ENCODE measurements at regions not wholly inside any gene's neighbourhood (a gene's known extent, or its start where the extent isn't known, plus 50 kb on each side); places are given as distances from the start of the nearest gene placed in this dataset.

GRCh38 chr21:35402061-35402460 lies 353.0 kb upstream of the RUNX1 start:
- no peaks in the 10 kb centered on the region for H3K4me1 ChIP-seq
- H3K36me3 ChIP-seq, result no peaks in the 10 kb centered on the region
- DNase-seq, result no peak
- TF ChIP-seq CTCF (IDR thresholded peaks at IDR 0.05), result no peak
- no peak for TF ChIP-seq POLR2A (IDR thresholded peaks at IDR 0.05)
- H3K9me3 ChIP-seq, result no peaks in the 10 kb centered on the region
- H3K27me3 ChIP-seq, result no peaks in the 10 kb centered on the region
- no peak overlapping the region for H3K27ac ChIP-seq
- no peak overlapping the region for H3K4me3 ChIP-seq

- H3K4me1 ChIP-seq, result no peaks in the 10 kb centered on the region
- TF ChIP-seq CTCF (IDR thresholded peaks at IDR 0.05) (no peak), POLR2A (IDR thresholded peaks at IDR 0.05) (no peak)
- H3K27me3 ChIP-seq, result no peaks in the 10 kb centered on the region
- H3K4me3 ChIP-seq, result no peak overlapping the region
- H3K9me3 ChIP-seq, result no peaks in the 10 kb centered on the region
- DNase-seq, result no peak
- no peaks in the 10 kb centered on the region for H3K36me3 ChIP-seq
- H3K27ac ChIP-seq, result no peak overlapping the region
Observed at GRCh38 chr21:35401476-35401875, 352.4 kb upstream of the RUNX1 start.

GRCh38 chr21:35400233-35400939 lies 351.3 kb upstream of the RUNX1 start:
- no peak overlapping the region for H3K27ac ChIP-seq
- TF ChIP-seq POLR2A (IDR thresholded peaks at IDR 0.05) (no peak), CTCF (IDR thresholded peaks at IDR 0.05) (peak; percentile 36 to 86 (median 72))
- DNase-seq, result peak in 1 of 3 donors; percentile 48

GRCh38 chr21:35399706-35400105 lies 350.6 kb upstream of the RUNX1 start:
- no peak for DNase-seq
- Histone ChIP-seq H3K9me3 (no peaks in the 10 kb centered on the region), H3K4me1 (no peaks in the 10 kb centered on the region), H3K27ac (no peak overlapping the region), H3K4me3 (no peak overlapping the region), H3K36me3 (no peaks in the 10 kb centered on the region), H3K27me3 (no peaks in the 10 kb centered on the region)
- no peak for TF ChIP-seq POLR2A (IDR thresholded peaks at IDR 0.05)
- no peak for TF ChIP-seq CTCF (IDR thresholded peaks at IDR 0.05)

More at GRCh38 chr21:35400233-35400939, 351.3 kb upstream of the RUNX1 start:
- Histone ChIP-seq H3K4me3 (no peak overlapping the region), H3K27me3 (no peaks in the 10 kb centered on the region), H3K36me3 (no peaks in the 10 kb centered on the region), H3K4me1 (no peaks in the 10 kb centered on the region), H3K9me3 (no peaks in the 10 kb centered on the region)

GRCh38 chr21:35399002-35399530 lies 350.0 kb upstream of the RUNX1 start:
- TF ChIP-seq POLR2A (IDR thresholded peaks at IDR 0.05) (no peak), CTCF (IDR thresholded peaks at IDR 0.05) (no peak)
- Histone ChIP-seq H3K9me3 (no peaks in the 10 kb centered on the region), H3K36me3 (no peaks in the 10 kb centered on the region), H3K4me1 (no peaks in the 10 kb centered on the region), H3K27ac (no peak overlapping the region), H3K27me3 (no peaks in the 10 kb centered on the region), H3K4me3 (no peak overlapping the region)
- DNase-seq, result no peak
